Stimulated activated CD4-positive, alpha-beta T cell treated with anti-CD3 and anti-CD28 coated beads, Interleukin-1b, Interleukin-23, amount 100 ng/mL, for 1 hour (primary cell): ENCODE measurements at regions not wholly inside any gene's neighbourhood (a gene's known extent, or its start where the extent isn't known, plus 50 kb on each side); places are given as distances from the start of the nearest gene placed in this dataset.

ENCODE experiments used
- DNase-seq, 2 donors: peaks; one replicate each; pipeline ENCODE4 v3.0.0-alpha.2; 2020; ENCODE audit warnings: low read depth in 2 of 2

DNA sequence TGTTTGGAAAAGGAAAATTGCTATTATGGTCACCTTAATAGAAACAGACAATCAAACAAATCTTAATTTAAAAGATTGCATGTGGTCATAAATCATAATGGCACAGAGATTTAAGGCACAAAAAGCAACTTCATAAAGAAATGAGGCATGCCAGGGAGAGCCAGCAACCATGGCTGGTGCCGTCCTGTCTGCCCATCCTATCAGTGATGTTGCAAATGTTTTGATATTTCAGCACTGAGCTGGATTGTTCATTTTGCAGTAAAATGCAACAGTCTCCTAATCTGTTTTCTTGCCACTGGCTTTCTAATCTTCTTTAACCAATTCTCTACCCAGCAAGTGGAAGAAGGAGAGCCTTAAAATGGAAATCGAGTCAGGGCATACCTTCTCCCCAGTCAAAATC, 249.8 kb downstream of the SAMD5 start:
- no peak for DNase-seq

DNA sequence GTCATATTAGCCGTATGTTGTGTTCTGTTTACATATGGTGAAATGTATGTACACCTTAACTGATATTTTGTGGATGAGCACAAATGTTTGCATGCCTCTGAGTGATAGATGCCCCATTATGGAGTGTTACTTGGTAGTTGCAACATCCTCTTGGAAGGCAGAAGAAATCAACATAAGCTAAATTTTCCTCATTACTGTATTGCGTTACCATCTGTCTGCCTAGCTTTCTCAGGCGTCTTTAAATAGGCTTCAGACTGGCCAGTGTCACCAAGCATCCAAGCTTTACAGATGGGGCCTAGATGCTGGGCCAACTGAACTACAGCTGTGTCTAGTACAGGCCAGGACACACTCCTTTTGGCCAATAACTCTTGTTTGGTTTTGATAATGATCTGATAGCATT, 250.6 kb downstream of the SAMD5 start:
- DNase-seq = no peak

GRCh38 chr6:147759536-147759935, 251.0 kb downstream of the SAMD5 start:
- no peak for DNase-seq

DNA sequence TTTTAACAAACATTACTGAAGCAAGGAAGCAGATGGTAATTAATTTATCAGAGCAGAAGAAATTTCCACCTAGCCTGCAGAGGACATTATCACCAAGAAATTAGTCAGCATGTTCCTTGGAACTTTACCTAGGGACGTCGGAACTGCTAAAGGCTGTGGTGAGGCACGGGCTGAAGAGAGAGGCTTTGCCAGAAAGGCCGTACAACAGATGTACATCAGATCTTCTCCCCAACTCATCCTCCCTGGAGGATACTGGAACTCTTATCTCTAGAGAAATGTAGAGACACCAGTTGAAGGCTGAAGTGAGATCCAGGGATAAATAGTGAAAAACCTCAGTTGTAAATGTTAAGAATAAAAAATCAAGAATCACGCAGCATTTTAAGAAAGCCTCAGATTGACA, 257.1 kb downstream of the SAMD5 start:
- no peak for DNase-seq

GRCh38 chr6:147768969-147769368, 260.5 kb downstream of the SAMD5 start:
- DNase-seq = no peak

GRCh38 chr6:147769496-147770087, 261.1 kb downstream of the SAMD5 start:
- DNase-seq = no peak

DNA sequence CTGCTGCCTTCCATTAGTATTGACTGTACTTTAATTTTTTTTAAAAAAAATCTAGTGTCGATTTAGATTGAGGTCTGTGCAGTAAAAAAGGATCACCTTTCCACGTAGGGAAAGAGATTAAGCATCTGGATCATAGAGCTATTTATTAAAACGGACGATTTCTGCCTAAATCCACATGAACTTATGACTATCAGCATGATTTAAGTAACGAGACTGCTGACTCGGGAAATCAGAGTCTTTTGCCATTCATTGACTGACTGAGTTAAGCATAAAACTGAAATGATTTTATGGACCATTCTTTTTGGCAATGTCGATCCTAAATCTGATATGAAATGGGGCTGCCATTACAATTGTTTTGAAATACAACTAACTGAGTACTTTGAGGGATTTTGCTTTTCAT, 261.7 kb downstream of the SAMD5 start:
- DNase-seq = no peak

GRCh38 chr6:147772724-147773123, 264.2 kb downstream of the SAMD5 start:
- DNase-seq = no peak

DNA sequence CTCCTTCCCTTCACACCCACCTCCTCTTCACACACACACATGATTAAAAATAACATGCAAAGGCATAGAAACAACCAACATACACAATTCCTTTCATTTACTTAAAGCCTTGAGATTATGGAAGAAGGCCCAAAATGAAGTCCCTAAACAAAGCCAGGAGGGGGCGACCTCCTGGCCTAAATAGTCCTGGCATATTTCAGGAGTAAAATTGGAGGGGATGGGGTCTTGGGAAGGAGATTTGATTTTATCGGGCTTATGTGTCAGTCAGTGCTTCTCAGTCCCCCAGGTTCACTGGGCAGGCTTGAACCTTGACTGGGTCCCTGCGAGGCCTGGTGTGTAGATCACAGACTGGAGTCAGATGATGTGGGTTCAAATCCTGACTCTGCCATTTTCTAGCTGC, 266.4 kb downstream of the SAMD5 start:
- DNase-seq = no peak

- no peak for DNase-seq
These were observed 268.2 kb downstream of the SAMD5 start for GRCh38 chr6:147776631-147777213.

GRCh38 chr6:147779624-147780023, 271.1 kb downstream of the SAMD5 start:
- no peak for DNase-seq

DNA sequence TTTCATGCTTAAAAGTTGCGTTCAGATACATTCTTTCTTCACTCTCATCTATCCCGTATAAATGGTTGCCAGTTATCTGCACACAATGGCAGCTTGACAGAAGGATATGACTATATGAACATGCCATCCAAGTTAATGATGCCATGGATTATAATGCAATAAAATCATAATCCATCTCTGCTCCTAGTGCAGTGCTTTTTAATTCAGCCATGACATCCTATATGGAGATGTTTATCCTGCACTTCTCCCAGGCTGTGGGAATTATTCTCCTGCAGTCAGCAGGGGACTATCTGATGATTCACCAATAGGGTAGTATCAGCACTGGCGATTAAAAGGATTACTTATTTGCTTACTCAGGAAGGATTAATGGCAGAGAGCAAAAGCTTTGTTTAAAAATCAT, 273.8 kb downstream of the SAMD5 start:
- DNase-seq = no peak

GRCh38 chr6:147784371-147784770, 275.9 kb downstream of the SAMD5 start:
- DNase-seq = no peak

GRCh38 chr6:147787417-147787816, 278.9 kb downstream of the SAMD5 start:
- no peak for DNase-seq

- no peak for DNase-seq
These were observed 281.0 kb downstream of the SAMD5 start for GRCh38 chr6:147789430-147789947.

GRCh38 chr6:147793871-147794643, 285.6 kb downstream of the SAMD5 start:
- DNase-seq = no peak

- DNase-seq = no peak
These were observed 294.0 kb downstream of the SAMD5 start for GRCh38 chr6:147802459-147802858.

GRCh38 chr6:147805155-147805554, 296.7 kb downstream of the SAMD5 start:
- DNase-seq = no peak

GRCh38 chr6:147806697-147807096, 298.2 kb downstream of the SAMD5 start:
- DNase-seq = no peak

GRCh38 chr6:147808640-147809039, 300.1 kb downstream of the SAMD5 start:
- DNase-seq = no peak

DNA sequence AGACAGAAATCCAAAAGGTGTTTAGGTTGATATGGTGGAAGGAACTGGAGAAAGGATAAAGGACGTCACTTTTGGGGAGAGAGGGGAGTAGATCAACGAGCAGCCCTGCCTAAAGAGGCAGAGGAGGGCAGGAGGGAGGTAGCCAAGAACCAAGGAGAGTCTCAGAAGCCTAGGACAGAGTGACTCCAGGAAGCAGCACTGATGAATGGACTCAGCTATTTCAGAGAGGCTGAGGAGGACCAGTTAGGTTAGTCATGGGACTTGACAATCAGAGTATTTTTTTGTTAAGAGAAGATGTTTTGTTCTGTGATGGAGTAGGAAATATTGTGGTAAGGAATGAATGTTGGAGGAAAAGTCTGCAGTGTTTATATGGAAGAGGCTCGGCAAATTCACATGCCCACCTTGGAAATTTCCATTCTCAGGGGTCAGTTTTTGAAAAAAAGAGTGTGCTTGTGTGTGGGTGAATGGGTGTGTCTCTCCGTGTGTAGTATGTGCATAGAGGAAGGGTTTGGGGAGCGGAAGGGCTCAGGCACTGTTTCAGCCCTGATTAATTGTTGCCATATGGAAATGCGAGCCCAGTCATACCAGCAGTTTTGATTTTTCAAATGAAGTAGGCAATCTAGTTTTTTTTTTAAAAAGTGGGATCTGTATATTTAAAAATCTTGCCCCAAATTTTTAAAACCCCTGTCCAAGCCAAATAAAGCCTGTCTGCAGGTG, 303.6 kb downstream of the SAMD5 start:
- DNase-seq = no peak

- no peak for DNase-seq
These were observed 308.7 kb downstream of the SAMD5 start for GRCh38 chr6:147817042-147817689.
